ENCODE measurements at regions not wholly inside any gene's neighbourhood (a gene's known extent, or its start where the extent isn't known, plus 50 kb on each side); places are given as distances from the start of the nearest gene placed in this dataset.

GRCh38 chr3:36232797-36233489 lies 147.4 kb upstream of the STAC start:
- Histone ChIP-seq H3K4me2 (ENCODE audit: insufficient read depth, low read length) (no peak overlapping the region), H3K4me3 (replicated peaks in 1 of 3; ENCODE audit: insufficient read depth in 1 of 3, low read depth in 1 of 3, low read length in 3 of 3) (no peak overlapping the region), H3K79me2 (ENCODE audit: control insufficient read depth, insufficient read depth, low read length) (no peaks in the 10 kb centered on the region), H3K4me1 (ENCODE audit: control insufficient read depth, extremely low read depth, insufficient read depth, low read length) (no peaks in the 10 kb centered on the region), H2AFZ (ENCODE audit: low read depth, low read length) (no peak overlapping the region), H3K9ac (replicated peaks; ENCODE audit: extremely low read depth, insufficient read depth, low read length) (no peak overlapping the region), H3K27me3 (ENCODE audit: control insufficient read depth in 2 of 2, insufficient read depth in 2 of 2, low read length in 2 of 2) (no peaks in the 10 kb centered on the region), H3K9me1 (replicated peaks; ENCODE audit: control insufficient read depth, extremely low read depth, insufficient read depth, low read length) (no peaks in the 10 kb centered on the region), H4K20me1 (replicated peaks; ENCODE audit: control insufficient read depth, extremely low read depth, insufficient read depth, low read length) (no peaks in the 10 kb centered on the region), H3K27ac (ENCODE audit: insufficient read depth, low read depth, low read length) (no peak overlapping the region), H3K9me3 (replicated peaks; ENCODE audit: control insufficient read depth, insufficient read depth, low read length) (no peaks in the 10 kb centered on the region), H3K36me3 (ENCODE audit: control insufficient read depth in 2 of 2, extremely low read depth in 1 of 2, insufficient read depth in 2 of 2, low read length in 2 of 2) (no peaks in the 10 kb centered on the region)
- POLR2A ChIA-PET, result no interaction called here
- no peak for TF ChIP-seq MAX (IDR thresholded peaks at IDR 0.05; ENCODE audit: insufficient read depth, insufficient read length)
- TF ChIP-seq CTCF (IDR thresholded peaks at IDR 0.05; ENCODE audit: extremely low read depth in 1 of 2, insufficient read depth in 1 of 2, low read depth in 1 of 2, low read length in 2 of 2), result no peak
- TF ChIP-seq EZH2 (IDR thresholded peaks at IDR 0.05; ENCODE audit: borderline replicate concordance, low read depth, low read length, severe bottlenecking), result no peak
- TF ChIP-seq POLR2AphosphoS5 (IDR thresholded peaks at IDR 0.05; ENCODE audit: insufficient read depth, low read depth, low read length), result no peak
- TF ChIP-seq POLR2A (IDR thresholded peaks at IDR 0.05; ENCODE audit: low read depth, low read length), result no peak
- no peak for TF ChIP-seq FOS (IDR thresholded peaks at IDR 0.05; ENCODE audit: borderline replicate concordance, insufficient read depth, low read length)
- TF ChIP-seq GATA2 (IDR thresholded peaks at IDR 0.05; ENCODE audit: insufficient read depth, insufficient read length, low read depth, low read length), result no peak
- no peak for TF ChIP-seq JUN (IDR thresholded peaks at IDR 0.05; ENCODE audit: borderline replicate concordance, insufficient read depth, insufficient read length, low read depth)
- TF ChIP-seq MYC (IDR thresholded peaks at IDR 0.05; ENCODE audit: low read depth, low read length), result no peak
- no TSS peak for BruUV-seq (replicated peaks)
- dilution Hi-C loops (cut with MboI; ENCODE audit: extremely low pct_ligation_motif_present, low sequenced_read_pairs) (no loop called here), intact Hi-C loops (cut with micrococcal nuclease) (no loop called here)
- CTCF ChIA-PET, result no interaction called here
- DNase-seq (ENCODE audit: low read depth, low spot score), result no peak
- FAIRE-seq, result no peak
